Astrocyte (in vitro differentiated cells and primary cell): ENCODE measurements at regions not wholly inside any gene's neighbourhood (a gene's known extent, or its start where the extent isn't known, plus 50 kb on each side); places are given as distances from the start of the nearest gene placed in this dataset.

Source experiments
- DNase-seq: peaks from one replicate; pipeline ENCODE4 v3.0.0-alpha.2; 2010; ENCODE audit warnings: low read depth
- FAIRE-seq: peaks from 2 replicates; lab custom pipeline; 2011; peaks lifted over from hg19 to GRCh38; lab: Jason Lieb, UNC
- H2AFZ ChIP-seq: 2 replicates; pipeline ENCODE4 v1.6.0; 2012; ENCODE audit warnings: low read depth, low read length, inconsistent platforms
- H3K27ac ChIP-seq: 2 replicates; pipeline ENCODE4 v1.5.1; 2011; ENCODE audit warnings: low read depth, low read length, inconsistent platforms
- H3K27me3 ChIP-seq: 2 replicates; pipeline ENCODE4 v1.6.0; 2011; ENCODE audit warnings: low read length, inconsistent platforms; ENCODE audit not compliant: insufficient read depth
- H3K36me3 ChIP-seq: 2 replicates; pipeline ENCODE4 v1.5.1; 2011; ENCODE audit warnings: low read length, inconsistent platforms; ENCODE audit not compliant: insufficient read depth
- H3K4me1 ChIP-seq: 2 replicates; pipeline ENCODE4 v1.5.1; 2011; ENCODE audit warnings: low read length, inconsistent platforms; ENCODE audit not compliant: insufficient read depth
- H3K4me2 ChIP-seq: 2 replicates; pipeline ENCODE4 v1.6.0; 2012; ENCODE audit warnings: low read length, inconsistent platforms
- H3K4me3 ChIP-seq: 2 replicates; pipeline ENCODE4 v1.5.1; 2011; ENCODE audit warnings: low read depth, mild to moderate bottlenecking, low read length, inconsistent platforms; ENCODE audit not compliant: insufficient read depth
- H3K79me2 ChIP-seq: 2 replicates; pipeline ENCODE4 v1.6.0; 2012; ENCODE audit warnings: mild to moderate bottlenecking, low read length, inconsistent platforms; ENCODE audit not compliant: insufficient read depth
- H3K9ac ChIP-seq: 2 replicates; pipeline ENCODE4 v1.6.0; 2012; ENCODE audit warnings: mild to moderate bottlenecking, low read length, inconsistent platforms
- H3K9me3 ChIP-seq: 2 replicates; pipeline ENCODE4 v1.5.1; 2012; ENCODE audit warnings: low read depth, mild to moderate bottlenecking, low read length, inconsistent platforms; ENCODE audit not compliant: insufficient read depth
- H4K20me1 ChIP-seq: 2 replicates; pipeline ENCODE4 v1.6.0; 2012; ENCODE audit warnings: low read length, inconsistent platforms; ENCODE audit not compliant: insufficient read depth
- H3K27ac Mint-ChIP-seq: one replicate; pipeline ENCODE4 v1.8.0; 2021; ENCODE audit warnings: mild to moderate bottlenecking, mixed read lengths; ENCODE audit not compliant: unreplicated experiment
- H3K27me3 Mint-ChIP-seq: one replicate; pipeline ENCODE4 v1.8.0; 2021; ENCODE audit warnings: low read depth, mixed read lengths; ENCODE audit not compliant: unreplicated experiment
- H3K36me3 Mint-ChIP-seq: one replicate; pipeline ENCODE4 v1.8.0; 2021; ENCODE audit warnings: low read depth, mixed read lengths; ENCODE audit not compliant: unreplicated experiment
- H3K4me1 Mint-ChIP-seq: one replicate; pipeline ENCODE4 v1.8.0; 2021; ENCODE audit warnings: low read depth, mixed read lengths; ENCODE audit not compliant: unreplicated experiment
- H3K4me3 Mint-ChIP-seq: one replicate; pipeline ENCODE4 v1.8.0; 2021; ENCODE audit warnings: mild to moderate bottlenecking, moderate library complexity, mixed read lengths; ENCODE audit not compliant: unreplicated experiment
- H3K9me3 Mint-ChIP-seq: one replicate; pipeline ENCODE4 v1.8.0; 2021; ENCODE audit warnings: mild to moderate bottlenecking, mixed read lengths; ENCODE audit not compliant: unreplicated experiment
- EZH2 ChIP-seq: IDR thresholded peaks from 2 replicates; pipeline ENCODE4 v1.6.1; 2012; ENCODE audit warnings: mild to moderate bottlenecking, low read length, inconsistent platforms; ENCODE audit not compliant: insufficient read depth
- TF ChIP-seq, protein P1 (sequence below): IDR thresholded peaks from 2 replicates; pipeline ENCODE4 v1.5.1; 2011; ENCODE audit warnings: low read depth, mild to moderate bottlenecking, inconsistent platforms, low read length, moderate library complexity; ENCODE audit not compliant: insufficient read depth

DNA sequence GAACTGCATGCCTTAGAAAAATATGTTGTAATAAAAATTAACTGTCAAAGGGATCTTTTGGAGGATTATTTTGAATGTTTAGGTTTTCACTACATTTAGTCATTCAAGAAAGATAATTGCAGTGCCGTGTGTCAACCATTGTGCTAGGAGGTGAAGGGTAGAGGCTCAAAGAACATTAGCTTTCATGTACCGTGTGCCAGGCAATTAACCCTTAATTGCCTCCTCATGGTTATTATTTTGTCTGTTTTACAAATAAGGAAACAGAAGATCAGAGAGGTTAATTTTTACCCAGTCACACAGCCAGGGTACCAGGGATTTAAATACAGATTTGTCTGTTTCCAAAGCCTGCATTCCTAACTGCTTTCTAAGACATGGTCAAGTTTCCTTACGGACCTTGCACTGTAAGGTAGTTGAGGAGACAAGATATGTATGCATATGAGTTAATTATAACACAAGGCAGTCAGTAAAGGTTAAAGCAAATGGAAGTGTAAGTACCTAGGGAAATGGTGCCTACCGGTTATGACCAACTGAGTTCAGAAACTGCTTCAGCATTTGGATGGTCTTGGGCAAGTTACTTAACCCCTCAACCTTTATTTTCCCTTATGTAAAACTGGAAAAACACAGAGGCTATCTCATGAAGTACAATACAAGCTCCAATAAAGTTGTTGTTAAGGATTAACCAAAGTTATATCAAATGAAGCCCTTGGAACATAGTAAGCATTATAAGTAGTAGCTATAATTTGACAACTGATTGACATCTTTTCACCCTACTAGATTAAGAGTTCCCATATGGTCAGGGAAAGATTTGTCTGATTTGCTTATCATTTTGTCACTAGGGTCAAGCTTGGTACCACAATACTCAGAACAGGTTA lies 434.9 kb downstream of the MBD2 start:
- H3K36me3 ChIP-seq: no peaks in the 10 kb centered on the region
- no peaks in the 10 kb centered on the region for H3K36me3 Mint-ChIP-seq
- H3K79me2 ChIP-seq: no peaks in the 10 kb centered on the region
- H3K4me3 ChIP-seq: no peak overlapping the region
- H3K4me1 Mint-ChIP-seq: peaks cover 2% of the 10 kb centered on the region
- no peaks in the 10 kb centered on the region for H3K27me3 Mint-ChIP-seq
- no peak overlapping the region for H3K4me3 Mint-ChIP-seq
- no peaks in the 10 kb centered on the region for H3K4me1 ChIP-seq
- no peak for FAIRE-seq
- no peak overlapping the region for H2AFZ ChIP-seq
- H3K27me3 ChIP-seq: no peaks in the 10 kb centered on the region
- no peaks in the 10 kb centered on the region for H4K20me1 ChIP-seq
- TF ChIP-seq, protein P1, sequence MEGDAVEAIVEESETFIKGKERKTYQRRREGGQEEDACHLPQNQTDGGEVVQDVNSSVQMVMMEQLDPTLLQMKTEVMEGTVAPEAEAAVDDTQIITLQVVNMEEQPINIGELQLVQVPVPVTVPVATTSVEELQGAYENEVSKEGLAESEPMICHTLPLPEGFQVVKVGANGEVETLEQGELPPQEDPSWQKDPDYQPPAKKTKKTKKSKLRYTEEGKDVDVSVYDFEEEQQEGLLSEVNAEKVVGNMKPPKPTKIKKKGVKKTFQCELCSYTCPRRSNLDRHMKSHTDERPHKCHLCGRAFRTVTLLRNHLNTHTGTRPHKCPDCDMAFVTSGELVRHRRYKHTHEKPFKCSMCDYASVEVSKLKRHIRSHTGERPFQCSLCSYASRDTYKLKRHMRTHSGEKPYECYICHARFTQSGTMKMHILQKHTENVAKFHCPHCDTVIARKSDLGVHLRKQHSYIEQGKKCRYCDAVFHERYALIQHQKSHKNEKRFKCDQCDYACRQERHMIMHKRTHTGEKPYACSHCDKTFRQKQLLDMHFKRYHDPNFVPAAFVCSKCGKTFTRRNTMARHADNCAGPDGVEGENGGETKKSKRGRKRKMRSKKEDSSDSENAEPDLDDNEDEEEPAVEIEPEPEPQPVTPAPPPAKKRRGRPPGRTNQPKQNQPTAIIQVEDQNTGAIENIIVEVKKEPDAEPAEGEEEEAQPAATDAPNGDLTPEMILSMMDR: no peak
- TF ChIP-seq EZH2: no peak
- no peak overlapping the region for H3K4me2 ChIP-seq
- peaks cover 2% of the 10 kb centered on the region for H3K9me3 Mint-ChIP-seq
- H3K27ac ChIP-seq: no peak overlapping the region
- H3K9me3 ChIP-seq: no peaks in the 10 kb centered on the region
- no peak overlapping the region for H3K9ac ChIP-seq
- DNase-seq: no peak
- no peak overlapping the region for H3K27ac Mint-ChIP-seq

DNA sequence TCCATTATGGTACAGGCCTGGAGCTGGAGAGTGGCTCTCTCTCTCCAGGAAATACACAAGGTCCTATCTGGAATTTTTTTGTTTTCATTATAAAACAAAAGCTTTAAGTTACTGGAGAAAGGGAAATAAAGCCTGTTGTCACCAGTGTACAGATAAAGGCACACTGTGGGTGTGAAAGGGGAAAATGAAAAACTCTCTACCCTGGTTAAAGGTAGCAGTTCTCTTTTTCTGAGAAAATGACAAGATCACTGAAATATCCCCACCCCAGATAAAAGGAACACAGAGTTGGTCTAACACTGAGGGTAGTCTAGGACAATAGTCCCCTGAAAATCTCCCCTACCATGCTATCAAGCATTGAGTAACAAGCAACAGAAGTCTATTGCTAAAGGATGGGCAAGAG lies 438.7 kb downstream of the MBD2 start:
- Mint-ChIP-seq H3K27ac (no peak overlapping the region), H3K27me3 (no peaks in the 10 kb centered on the region), H3K36me3 (no peaks in the 10 kb centered on the region), H3K9me3 (no peaks in the 10 kb centered on the region), H3K4me1 (peaks cover 2% of the 10 kb centered on the region), H3K4me3 (no peak overlapping the region)
- H3K4me2 ChIP-seq: no peak overlapping the region
- no peaks in the 10 kb centered on the region for H3K36me3 ChIP-seq
- FAIRE-seq (no peak), DNase-seq (no peak)
- no peaks in the 10 kb centered on the region for H3K79me2 ChIP-seq
- H3K4me3 ChIP-seq: no peak overlapping the region
- no peaks in the 10 kb centered on the region for H3K4me1 ChIP-seq
- no peaks in the 10 kb centered on the region for H3K27me3 ChIP-seq
- H4K20me1 ChIP-seq: no peaks in the 10 kb centered on the region
- H3K9me3 ChIP-seq: no peaks in the 10 kb centered on the region
- TF ChIP-seq, protein P1: no peak
- TF ChIP-seq EZH2: no peak
- no peak overlapping the region for H2AFZ ChIP-seq
- H3K27ac ChIP-seq: no peak overlapping the region
- no peak overlapping the region for H3K9ac ChIP-seq

DNA sequence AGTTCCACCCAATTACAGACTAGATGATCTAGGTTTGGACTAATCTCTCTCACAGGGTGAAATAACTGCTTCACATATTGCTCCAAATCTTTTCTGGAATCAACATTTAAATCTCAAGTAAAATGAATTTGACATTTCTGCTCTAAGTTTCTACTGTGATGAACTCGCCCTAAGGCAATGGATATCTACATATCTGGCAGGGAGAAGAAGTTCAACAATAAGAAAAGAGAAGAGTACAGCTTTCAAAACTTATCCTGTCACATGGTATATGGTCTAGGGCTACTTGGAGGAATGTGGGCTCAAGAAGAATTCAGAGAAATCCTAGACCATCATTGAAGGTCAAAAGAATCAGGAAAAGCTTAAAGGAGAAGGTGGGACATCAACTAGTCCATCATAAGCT lies 440.2 kb downstream of the MBD2 start:
- Histone ChIP-seq H4K20me1 (no peaks in the 10 kb centered on the region), H3K27ac (no peak overlapping the region), H3K9ac (no peak overlapping the region), H3K4me2 (no peak overlapping the region), H3K9me3 (no peaks in the 10 kb centered on the region), H3K4me3 (no peak overlapping the region), H3K36me3 (no peaks in the 10 kb centered on the region), H2AFZ (no peak overlapping the region), H3K4me1 (no peaks in the 10 kb centered on the region), H3K79me2 (no peaks in the 10 kb centered on the region), H3K27me3 (no peaks in the 10 kb centered on the region)
- Mint-ChIP-seq H3K27ac (no peak overlapping the region), H3K36me3 (no peaks in the 10 kb centered on the region), H3K27me3 (no peaks in the 10 kb centered on the region), H3K9me3 (no peaks in the 10 kb centered on the region), H3K4me3 (no peak overlapping the region), H3K4me1 (peaks cover 2% of the 10 kb centered on the region)
- no peak for TF ChIP-seq EZH2
- TF ChIP-seq, protein P1: no peak
- FAIRE-seq: no peak
- DNase-seq: no peak
